GM18907 (cell line): ENCODE measurements at regions not wholly inside any gene's neighbourhood (a gene's known extent, or its start where the extent isn't known, plus 50 kb on each side); places are given as distances from the start of the nearest gene placed in this dataset.

Source experiments
- ATAC-seq: cut with Tn5 transposase; IDR thresholded peaks from one replicate; pipeline ENCODE4 v1.9.1; 2021; ENCODE audit warnings: mild to moderate bottlenecking, moderate library complexity; ENCODE audit not compliant: unreplicated experiment

- no peak for ATAC-seq
These were observed 99.7 kb upstream of the SYT1 start for GRCh38 chr12:78764913-78765312.

DNA sequence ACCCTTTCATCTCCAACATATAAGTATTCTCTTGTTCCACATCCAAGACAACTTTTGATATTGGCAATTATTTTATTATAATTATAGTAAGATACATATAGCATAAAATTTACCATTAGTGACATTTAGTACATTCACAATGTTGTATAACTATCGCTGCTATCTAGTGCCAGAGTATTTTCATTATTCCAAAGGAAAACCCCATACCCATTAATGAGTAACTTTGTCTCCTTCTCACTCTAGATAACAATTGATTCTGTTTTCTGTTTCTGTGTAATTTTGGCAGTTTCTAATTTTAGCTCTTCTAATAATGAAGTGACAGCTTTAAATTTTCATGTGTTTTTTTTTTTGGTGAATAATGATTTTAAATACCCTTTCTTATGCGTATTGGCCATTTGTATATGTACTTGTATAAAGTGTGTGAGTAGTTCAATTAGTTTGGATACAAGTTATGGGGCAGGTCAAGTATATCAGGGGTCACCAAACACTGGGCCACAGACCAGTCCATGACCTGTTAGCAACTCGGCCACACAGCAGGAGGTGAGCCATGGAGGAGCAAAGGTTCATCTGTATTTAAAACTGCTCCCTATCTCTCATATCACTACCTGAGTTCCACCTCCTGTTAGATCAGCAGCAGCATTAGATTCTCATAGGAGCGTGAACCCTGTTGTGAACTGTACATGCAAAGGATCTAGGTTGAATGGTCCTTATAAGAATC, 97.2 kb upstream of the SYT1 start:
- ATAC-seq, result no peak

DNA sequence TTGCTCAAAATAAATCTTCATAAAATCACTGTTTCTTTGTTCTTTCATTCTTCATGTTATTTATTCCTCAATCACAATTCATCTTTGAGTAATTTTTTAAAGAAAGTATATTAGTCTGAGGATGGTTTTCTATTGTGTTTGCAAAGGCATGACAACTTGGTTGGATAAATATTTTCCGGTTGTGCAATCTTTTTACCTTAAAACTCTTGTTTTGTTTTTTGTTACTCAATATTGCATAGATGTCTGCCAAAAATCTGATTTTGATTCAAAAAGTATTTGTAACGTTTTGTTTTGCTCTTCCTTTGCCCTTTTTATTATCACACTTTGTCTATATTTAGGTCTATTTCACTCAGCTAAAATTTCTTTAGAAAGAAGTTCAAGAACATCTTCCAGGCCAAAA, 86.2 kb upstream of the SYT1 start:
- ATAC-seq, result no peak

DNA sequence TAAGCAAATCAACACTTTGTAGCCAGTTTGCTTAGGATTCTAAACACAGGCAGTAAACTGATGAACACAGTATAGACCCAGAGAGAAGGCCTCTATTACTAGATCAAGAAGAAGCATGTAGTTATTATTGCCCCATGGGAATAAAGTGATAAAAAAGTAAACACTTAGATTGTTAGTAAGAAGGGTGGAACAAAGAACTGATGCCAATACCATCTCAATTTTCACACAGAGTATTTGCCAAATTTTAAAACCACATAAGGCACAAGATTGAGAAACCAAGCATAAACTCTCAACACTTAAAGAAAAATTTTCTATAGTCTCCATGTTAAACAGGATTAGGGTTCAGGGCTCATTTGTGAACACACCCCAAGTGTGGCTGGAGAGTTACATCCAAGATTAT, 77.0 kb upstream of the SYT1 start:
- ATAC-seq, result no peak

GRCh38 chr12:78790148-78790547, 74.4 kb upstream of the SYT1 start:
- no peak for ATAC-seq

DNA sequence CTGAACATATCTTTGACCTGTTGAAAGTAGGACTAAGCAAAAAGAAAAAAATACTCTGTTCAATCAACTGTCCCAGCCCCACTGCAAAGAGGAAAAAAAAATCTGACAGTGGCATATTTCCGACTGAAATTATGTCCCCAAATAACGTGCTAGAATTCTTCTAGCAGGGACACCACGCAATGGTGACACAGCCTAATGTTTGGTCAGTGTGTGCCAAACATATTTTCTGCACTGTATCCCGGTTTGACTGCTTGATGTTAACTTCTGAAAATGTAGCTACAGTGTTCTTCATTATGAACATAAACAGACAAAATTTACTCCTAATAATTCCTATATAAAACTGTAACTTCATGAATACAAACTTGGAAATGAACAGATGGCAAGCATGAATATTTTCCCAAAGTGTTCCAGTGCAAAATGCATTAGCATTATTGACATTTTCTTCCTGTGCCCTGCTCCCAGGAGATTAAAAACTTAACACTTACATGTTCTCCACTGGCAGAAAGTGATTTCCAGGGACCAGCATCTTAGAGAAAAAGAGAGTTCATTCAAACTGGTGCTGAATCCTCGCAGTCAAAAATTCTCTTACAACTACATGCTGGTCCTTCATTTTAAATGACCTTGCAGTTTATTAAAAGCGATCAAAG, 72.4 kb upstream of the SYT1 start:
- no peak for ATAC-seq

GRCh38 chr12:78793491-78793890, 71.1 kb upstream of the SYT1 start:
- ATAC-seq, result no peak

DNA sequence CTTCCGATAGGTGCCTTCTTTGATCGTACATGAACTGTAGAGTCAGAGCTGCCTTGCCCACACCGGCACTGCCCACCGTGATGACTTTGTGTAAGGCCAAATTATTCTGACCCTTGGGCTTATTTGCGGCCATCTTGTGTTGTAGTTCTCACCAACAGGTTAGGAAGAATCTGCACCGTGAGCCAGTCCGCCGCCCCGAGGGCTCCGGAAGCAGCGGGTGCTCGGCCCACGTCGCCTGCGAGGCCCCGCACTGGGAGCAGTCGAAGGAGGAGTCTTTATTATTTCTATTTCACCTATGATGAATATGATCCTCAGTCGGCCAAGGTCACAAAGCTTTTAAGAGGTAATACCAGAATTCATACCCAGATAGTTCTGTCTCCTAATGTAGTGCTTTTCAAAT, 70.6 kb upstream of the SYT1 start:
- ATAC-seq, result no peak

DNA sequence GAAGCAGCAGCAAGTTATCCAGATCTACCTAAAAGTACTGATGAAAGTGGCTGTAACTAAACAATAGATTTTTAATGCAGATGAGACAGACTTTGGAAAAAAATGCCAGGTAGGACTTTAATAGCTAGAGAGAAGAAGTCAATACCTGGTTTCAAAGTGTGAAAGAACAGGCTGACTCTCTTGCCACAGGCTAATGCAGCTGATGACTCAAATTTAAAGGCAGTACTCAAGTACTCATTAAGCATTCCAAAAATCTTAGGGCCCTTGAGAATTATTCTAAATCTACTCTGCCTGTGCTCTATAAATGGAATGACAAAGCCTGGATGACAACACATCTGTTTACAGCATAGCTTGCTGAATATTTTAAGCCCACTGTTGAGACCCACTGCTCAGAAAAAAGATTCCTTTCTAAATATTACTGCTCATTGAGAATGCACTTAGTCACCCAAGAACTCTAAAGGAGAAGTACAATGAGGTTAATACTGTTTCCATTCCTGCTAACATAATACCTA, 68.6 kb upstream of the SYT1 start:
- ATAC-seq, result no peak

GRCh38 chr12:78797196-78797931, 67.2 kb upstream of the SYT1 start:
- ATAC-seq, result no peak

- ATAC-seq, result no peak
These were observed 64.9 kb upstream of the SYT1 start for GRCh38 chr12:78799649-78800048.

DNA sequence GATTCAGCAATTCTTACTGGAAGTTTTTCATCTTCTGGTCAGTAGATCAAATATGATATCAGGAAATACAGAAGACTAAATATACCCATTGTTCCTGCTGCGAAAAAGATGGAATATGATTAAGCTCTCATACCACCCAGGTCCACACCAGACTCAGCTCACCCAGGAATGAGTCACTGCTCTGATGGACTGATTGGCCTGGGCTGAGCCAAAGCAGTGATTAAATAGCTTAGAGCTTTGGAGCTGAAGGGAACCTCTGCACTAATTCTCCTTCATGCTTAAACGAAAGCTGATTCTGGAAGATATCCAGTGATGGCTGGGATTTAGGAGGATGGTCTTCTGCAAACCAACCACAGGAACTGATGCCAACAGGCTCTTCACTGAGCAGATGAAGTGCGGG, 62.0 kb upstream of the SYT1 start:
- no peak for ATAC-seq

DNA sequence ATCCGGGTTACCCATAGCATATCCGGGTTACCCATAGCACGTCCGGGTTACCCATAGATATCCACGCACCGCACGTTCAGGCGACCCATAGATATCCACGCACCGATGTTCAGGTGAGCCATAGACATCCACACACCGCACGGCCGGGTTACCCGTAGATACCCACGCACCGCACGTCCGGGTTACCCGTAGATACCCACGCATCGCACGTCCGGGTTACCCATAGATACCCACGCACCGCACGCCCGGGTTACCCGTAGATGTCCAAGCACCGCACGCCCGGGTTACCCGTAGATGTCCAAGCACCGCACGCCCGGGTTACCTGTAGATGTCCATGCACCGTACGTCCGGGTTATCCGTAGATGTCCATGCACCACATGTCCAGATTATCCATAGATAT, 60.3 kb upstream of the SYT1 start:
- ATAC-seq, result no peak
